COLO829 (cell line): ENCODE measurements at regions not wholly inside any gene's neighbourhood (a gene's known extent, or its start where the extent isn't known, plus 50 kb on each side); places are given as distances from the start of the nearest gene placed in this dataset.

Source experiments
- DNase-seq: peaks from one replicate; pipeline ENCODE4 v3.0.0; 2012; ENCODE audit warnings: low spot score

DNA sequence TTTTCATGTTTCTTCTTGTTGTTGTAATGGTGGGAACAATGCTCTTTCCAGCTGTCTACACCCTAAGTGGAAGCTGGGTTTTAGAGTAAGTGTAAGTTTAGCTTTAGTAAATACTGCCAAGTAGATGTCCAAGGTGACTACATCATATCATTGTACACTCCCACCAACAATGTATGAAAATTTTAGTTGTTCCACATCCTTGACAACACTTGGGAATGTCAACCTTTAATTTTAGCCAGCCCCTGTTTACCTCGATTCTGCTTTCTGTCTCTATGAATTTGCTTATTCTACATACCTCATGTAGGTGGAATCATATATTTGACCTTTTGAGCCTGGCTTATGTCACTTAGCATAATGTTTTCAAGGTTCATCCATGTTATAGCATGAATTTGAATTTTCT is 93.0 kb downstream of the MTPAP start:
- DNase-seq = no peak

GRCh38 chr10:30254926-30255325 is 94.2 kb downstream of the MTPAP start:
- DNase-seq = no peak

- DNase-seq = no peak
Measured at GRCh38 chr10:30248728-30249127, 100.3 kb downstream of the MTPAP start.

- no peak for DNase-seq
Measured at GRCh38 chr10:30247704-30248103, 101.4 kb downstream of the MTPAP start.

- no peak for DNase-seq
Measured at GRCh38 chr10:30241422-30242110, 107.5 kb downstream of the MTPAP start.

DNA sequence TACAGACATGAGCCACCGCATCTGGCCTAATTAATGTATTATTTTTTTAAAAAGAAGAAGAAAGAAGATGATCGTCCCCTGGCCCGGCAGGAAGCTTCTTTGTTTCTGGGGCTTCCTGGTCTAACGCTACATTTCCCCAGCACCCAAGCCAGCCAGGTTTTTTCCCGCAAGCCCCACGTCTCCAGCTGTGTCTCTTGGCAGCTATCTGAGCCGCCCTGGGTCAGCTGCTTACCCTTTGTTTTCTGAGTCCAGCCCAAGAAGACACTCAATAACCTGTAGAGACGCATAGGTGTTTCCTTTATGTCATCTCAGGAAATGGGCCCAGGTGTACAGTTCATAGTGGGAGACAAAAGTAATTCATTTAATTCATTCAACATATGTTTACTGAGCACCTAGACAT is 110.2 kb downstream of the MTPAP start:
- no peak for DNase-seq

DNA sequence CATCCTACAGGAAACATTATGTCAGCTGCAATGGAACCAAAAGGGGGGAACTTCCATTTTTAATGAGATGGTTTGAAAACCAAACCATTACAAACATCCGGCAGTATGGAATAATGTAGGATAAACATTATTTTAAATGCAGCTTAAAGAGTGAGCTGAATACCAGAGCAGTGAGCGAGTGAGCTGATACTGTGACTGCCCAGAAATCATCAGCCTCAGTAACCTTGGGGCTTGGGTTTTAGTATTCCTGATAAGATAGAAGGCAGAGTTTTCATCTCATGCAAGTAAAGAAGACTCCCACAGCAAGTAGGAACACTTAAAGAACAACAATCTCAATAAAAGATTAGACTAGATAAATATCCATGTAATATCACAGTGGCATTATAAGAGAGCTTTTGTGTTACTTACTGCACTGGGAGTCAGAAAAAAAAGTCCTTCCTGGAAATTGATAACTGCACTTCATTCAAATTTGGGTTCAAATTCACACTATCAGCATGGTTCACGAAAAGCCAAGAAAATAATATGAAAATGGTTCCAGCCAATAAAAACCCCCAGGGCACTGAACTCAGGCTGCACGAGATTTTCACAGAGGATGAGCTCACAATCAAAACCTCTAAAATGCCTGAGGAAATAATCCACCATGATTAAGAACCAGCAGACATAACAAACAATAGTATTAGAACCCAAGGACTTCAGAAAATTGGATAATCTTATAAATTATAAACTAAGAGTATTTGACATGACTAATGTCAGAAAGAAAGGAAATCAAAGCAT is 115.7 kb downstream of the MTPAP start:
- peak; percentile 14 for DNase-seq

DNA sequence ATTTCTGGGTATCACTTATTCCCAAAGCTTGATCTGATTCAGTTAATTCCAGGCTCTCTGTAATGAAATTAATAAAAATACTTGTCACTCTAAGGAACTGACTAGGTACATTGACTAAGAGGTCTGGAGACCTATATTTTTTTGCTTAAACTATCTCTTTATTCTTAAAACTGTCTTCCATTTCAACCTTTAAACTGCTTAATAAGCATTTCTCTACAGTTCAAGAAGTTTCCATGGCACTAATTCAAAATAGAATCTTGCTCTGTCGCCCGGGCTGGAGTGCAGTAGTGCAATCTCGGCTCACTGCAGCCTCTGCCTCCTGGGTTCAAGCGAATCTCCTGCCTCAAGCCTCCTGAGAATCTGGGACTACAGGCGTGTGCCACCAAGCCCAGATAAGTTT is 117.4 kb downstream of the MTPAP start:
- no peak for DNase-seq

DNA sequence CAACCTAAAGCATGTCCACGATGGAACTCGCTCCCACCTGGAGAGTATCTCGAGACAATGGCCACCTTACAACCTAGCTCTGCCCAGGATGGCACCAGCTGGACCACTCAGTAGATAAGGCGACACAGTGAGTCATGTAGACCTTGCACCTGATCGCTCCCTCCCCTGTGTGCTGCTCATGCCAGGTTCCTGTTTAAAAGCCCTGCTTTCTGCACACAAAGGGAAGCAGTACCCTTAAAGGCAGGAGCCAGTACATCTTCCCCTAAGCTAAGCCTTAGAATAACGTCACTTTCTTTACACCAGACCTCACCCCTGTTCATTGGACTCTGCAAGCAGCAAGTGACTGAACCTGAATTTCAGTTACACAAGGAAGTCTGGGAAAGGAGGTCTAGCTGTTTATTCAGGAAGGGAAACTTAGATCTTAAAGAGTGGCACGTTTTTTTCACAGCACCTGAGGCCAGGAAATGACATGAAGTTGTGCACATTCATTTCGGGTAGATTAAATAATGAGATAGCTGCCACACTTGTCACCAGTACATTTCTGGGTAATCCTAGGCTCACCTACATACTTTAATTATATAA is 117.9 kb downstream of the MTPAP start:
- no peak for DNase-seq

DNA sequence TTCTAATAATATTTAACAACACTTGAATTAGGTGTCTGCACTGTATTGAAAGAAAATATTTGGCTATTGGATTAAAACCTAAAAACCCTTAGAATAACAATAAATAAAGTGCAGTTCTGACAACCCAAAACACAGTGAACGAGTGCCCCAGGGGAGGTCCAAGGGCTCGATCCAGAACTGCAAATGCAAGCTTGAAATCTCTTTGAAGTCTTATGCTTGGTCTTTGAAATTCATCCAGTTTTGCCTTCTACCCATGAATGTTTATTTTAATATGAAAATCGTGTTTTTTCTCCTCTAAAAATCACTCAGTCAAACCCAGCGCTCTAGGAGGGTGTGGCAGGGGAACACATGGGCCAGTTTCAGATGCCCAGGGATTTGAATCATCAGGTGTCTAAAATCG is 119.5 kb downstream of the MTPAP start:
- DNase-seq = no peak

DNA sequence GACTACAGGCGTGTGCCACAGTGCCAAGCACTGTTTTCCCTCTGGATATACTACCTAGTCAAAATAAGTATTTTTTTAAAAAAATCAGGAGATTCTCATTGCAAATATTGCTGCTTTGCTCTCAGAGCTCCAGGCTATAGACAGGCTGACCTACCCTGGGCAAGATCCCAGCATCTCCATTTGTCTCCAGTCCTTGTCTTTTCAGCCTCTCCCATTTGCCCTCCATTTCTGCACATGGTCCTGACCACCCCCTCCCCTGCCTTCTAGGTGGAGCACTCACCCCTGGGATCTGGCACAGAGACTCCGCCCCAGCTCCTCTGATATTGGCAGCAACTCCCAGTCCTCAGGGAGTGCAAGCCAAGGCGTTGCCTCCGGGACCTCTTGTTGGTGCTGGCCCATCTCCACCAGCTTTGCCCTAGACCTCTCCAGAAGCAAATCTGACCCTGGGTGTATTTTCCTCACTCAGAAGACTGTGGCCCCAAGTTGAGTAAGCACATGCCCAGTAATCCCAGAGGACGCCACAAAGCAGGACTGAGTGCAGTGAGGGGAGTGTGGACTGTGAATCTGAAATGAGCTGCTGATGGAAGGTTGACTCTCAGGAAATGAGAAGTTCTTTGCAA is 120.6 kb downstream of the MTPAP start:
- no peak for DNase-seq

GRCh38 chr10:30227481-30227880 is 121.6 kb downstream of the MTPAP start:
- DNase-seq = no peak

DNA sequence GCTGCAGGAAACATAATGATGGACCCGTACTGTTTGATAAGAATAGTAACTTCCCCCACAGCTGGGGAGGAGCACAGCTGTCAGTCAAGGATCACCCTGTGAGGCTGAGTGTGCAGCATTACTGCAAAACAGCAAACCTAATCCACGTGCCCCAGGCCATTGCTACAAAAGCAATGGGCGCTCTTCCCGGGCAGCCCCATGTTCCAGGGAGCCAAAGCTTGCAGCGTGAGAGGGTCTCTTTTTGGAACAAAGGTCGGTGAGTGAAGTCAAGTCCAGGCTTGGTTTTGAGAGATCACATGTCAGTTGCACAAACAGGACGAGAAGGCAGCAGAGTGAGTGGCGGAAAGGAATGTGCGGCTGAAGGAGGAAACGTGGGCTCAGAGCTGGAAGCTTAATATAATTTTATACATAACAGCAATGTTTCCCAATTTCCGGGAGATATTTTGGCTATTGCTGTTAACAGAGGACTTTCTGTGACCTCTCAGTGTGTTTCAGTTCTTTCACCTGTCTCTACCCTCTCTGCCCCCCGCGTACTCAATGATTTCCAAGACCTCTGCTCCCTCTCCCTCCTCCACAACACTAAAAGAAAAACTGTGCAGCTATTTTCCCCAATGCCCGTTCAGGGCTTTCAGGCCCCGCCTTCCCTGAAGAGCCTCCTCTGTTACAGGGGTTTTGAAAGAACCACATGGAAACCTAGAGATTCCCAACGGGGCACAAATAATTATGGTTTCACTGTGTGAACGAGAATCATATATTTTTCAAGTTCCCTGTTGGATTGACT is 128.9 kb downstream of the MTPAP start:
- DNase-seq = no peak

- no peak for DNase-seq
Measured at GRCh38 chr10:30216821-30217220, 132.3 kb downstream of the MTPAP start.

- peak; percentile 18 for DNase-seq
Measured at GRCh38 chr10:30215623-30216022, 133.5 kb downstream of the MTPAP start.

- DNase-seq = no peak
Measured at GRCh38 chr10:30215141-30215540, 133.9 kb downstream of the MTPAP start.

GRCh38 chr10:30210296-30210695 is 138.8 kb downstream of the MTPAP start:
- no peak for DNase-seq

- no peak for DNase-seq
Measured at GRCh38 chr10:30208330-30208729, 140.7 kb downstream of the MTPAP start.

DNA sequence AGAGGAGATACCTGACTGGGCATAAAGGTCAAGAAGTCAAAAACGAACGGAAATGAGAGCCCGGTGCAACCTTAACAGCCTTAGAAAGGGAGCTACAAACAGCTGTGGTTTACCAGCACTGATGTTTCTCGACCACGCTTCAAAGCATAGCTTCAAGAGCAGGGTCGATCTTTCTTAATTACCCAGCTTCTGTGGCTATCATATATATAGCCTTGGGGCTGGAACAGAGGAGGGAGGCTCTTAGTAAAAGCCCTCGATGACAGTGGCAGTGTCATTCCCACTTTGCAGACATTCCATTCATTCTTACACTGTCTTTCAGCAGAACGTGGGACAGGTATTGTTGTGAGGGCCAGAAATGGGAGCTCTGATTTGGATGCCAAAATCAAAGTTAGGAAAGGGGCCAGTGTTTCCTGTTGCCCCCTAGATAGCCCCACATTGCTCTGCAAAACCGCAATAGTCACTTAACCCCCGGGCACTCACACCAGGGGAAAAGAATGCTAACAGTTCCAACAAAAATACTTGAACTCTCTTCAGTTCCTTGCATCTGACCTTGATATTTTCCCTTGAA is 141.5 kb downstream of the MTPAP start:
- no peak for DNase-seq

- DNase-seq = no peak
Measured at GRCh38 chr10:30200017-30200415, 140.6 kb upstream of the JCAD start.

- DNase-seq = peak; percentile 72
Measured at GRCh38 chr10:30199376-30200016, 140.1 kb upstream of the JCAD start.
